ENCODE measurements at regions not wholly inside any gene's neighbourhood (a gene's known extent, or its start where the extent isn't known, plus 50 kb on each side); places are given as distances from the start of the nearest gene placed in this dataset.

- TF ChIP-seq CTCF (optimal IDR thresholded peaks at IDR 0.05 in 1 of 3, IDR thresholded peaks at IDR 0.05 in 1 of 3, conservative IDR thresholded peaks at IDR 0.05 in 1 of 3; ENCODE audit: extremely low read depth in 1 of 3, insufficient read depth in 2 of 3, low read length in 3 of 3) (no peak), EZH2 (IDR thresholded peaks at IDR 0.05; ENCODE audit: low read length) (no peak)
These were observed 512.1 kb downstream of the IRS2 start for GRCh38 chr13:109274188-109274821.
